Thoracic aorta (tissue), 2 donors: ENCODE measurements at regions not wholly inside any gene's neighbourhood (a gene's known extent, or its start where the extent isn't known, plus 50 kb on each side); places are given as distances from the start of the nearest gene placed in this dataset.

Experiments
- ATAC-seq: fragments of 150-250 bp; one replicate; pipeline ENCODE4 v1.8.0; 2017; ENCODE audit warnings: low read depth; ENCODE audit not compliant: insufficient number of reproducible peaks, low FRiP score
- DNase-seq: peaks from one replicate; pipeline ENCODE4 v3.0.0-alpha.2; 2020; ENCODE audit warnings: low spot score
- H3K27ac ChIP-seq, 2 donors: fragments of 200-600 bp; sonication (generic); 1 replicate in 1 of 2; 2 replicates in 1 of 2; pipeline ENCODE4 v1.5.1; 2016; ENCODE audit warnings: mild to moderate bottlenecking in 2 of 2, moderate library complexity in 2 of 2
- H3K27me3 ChIP-seq: fragments of 200-600 bp; sonication (generic); replicated peaks from 2 replicates; pipeline ENCODE4 v1.6.0; 2016; ENCODE audit warnings: mild to moderate bottlenecking; ENCODE audit not compliant: insufficient read depth
- H3K36me3 ChIP-seq: fragments of 200-600 bp; sonication (generic); one replicate; pipeline ENCODE4 v1.5.1; 2016
- H3K4me1 ChIP-seq, 2 donors: fragments of 200-600 bp; sonication (generic); 1 replicate in 1 of 2; 2 replicates in 1 of 2; pipeline versions ENCODE4 v1.5.1 to v1.6.0; 2016; ENCODE audit warnings: low read depth in 2 of 2, mild to moderate bottlenecking in 1 of 2; ENCODE audit not compliant: control insufficient read depth in 1 of 2
- H3K4me3 ChIP-seq: fragments of 200-600 bp; sonication (generic); 2 replicates; pipeline ENCODE4 v1.5.1; 2016; ENCODE audit warnings: mild to moderate bottlenecking
- H3K9me3 ChIP-seq: fragments of 200-600 bp; sonication (generic); 2 replicates; pipeline ENCODE4 v1.5.1; 2016
- CTCF ChIP-seq: fragments of 200-600 bp; sonication (generic); IDR thresholded peaks from one replicate; pipeline ENCODE4 v1.5.1; 2019; ENCODE audit warnings: antibody characterized with exemption

DNA sequence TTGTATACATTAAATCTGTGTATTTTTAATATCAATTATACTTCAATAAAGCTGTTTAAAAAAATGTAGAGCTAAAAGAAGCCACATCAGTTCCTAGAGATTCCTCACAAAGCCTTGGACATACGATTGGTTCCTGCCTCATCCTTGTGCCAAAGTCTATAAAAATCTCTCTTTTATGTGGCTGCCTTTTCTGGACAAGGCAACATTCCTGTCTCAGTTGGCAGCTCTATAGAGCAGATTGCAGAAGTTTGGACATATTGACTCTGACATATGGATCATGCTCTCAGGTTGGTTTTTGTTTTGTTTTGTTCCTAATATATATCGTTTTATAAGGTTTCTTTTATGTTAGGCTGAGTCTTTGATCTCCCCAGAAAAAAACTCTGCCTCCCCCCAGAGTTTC is 148.9 kb downstream of the MAFB start:
- DNase-seq (no peak), ATAC-seq (no peak)
- no peak for TF ChIP-seq CTCF
- Histone ChIP-seq H3K27me3 (no peaks in the 10 kb centered on the region), H3K4me3 (no peak overlapping the region), H3K4me1 (no peaks in the 10 kb centered on the region), H3K36me3 (no peaks in the 10 kb centered on the region), H3K27ac (no peak overlapping the region), H3K9me3 (no peaks in the 10 kb centered on the region)

DNA sequence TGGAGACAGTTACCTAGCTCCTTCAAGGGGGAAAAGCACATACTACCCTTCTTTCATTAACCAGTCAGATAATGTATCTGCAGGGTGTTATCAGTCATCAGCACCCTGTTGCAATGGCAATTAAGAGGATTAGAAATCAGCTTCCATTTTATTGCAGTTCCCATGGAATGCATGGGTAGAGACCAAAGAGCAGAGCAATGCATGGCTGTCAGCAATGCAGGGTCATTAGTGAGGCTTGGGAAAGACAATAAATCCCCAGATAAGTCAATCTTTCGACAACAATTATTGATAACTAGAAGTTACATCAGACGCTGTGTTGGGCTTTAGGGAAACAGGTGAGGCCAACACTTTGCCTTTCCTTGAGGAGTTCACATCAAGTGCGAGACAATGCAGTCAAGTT is 150.9 kb downstream of the MAFB start:
- Histone ChIP-seq H3K36me3 (no peaks in the 10 kb centered on the region), H3K9me3 (no peaks in the 10 kb centered on the region), H3K27ac (no peak overlapping the region), H3K4me1 (no peaks in the 10 kb centered on the region), H3K27me3 (no peaks in the 10 kb centered on the region), H3K4me3 (no peak overlapping the region)
- no peak for TF ChIP-seq CTCF
- ATAC-seq (no peak), DNase-seq (no peak)

DNA sequence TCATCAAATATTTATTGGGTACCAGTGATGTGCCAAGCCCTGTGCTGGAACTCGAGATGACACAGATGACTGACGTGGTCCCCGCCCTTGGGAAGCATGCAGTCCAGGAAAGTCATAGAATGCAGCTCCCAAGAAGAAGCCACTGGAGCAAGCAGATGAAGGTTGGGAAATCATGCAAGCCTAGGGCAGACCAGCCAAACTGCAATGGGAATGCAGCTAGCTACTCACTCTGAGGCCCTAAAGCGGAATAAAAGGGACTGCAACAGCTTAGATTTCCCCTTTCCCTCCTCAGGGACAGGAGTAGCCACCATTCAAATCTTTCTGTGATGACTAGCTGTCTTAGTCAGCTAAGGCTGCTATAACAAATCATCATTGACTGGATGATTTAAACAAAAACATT is 152.2 kb downstream of the MAFB start:
- H3K27ac ChIP-seq: no peak overlapping the region
- no peaks in the 10 kb centered on the region for H3K27me3 ChIP-seq
- DNase-seq: no peak
- H3K36me3 ChIP-seq: no peaks in the 10 kb centered on the region
- ATAC-seq: no peak
- no peak overlapping the region for H3K4me3 ChIP-seq
- no peaks in the 10 kb centered on the region for H3K4me1 ChIP-seq
- TF ChIP-seq CTCF: no peak
- H3K9me3 ChIP-seq: peaks cover 5% of the 10 kb centered on the region

GRCh38 chr20:40535816-40536215 is 153.2 kb downstream of the MAFB start:
- no peak overlapping the region for H3K4me3 ChIP-seq
- TF ChIP-seq CTCF: no peak
- H3K9me3 ChIP-seq: peaks cover 13% of the 10 kb centered on the region
- no peak overlapping the region for H3K27ac ChIP-seq
- no peak for ATAC-seq
- H3K27me3 ChIP-seq: no peaks in the 10 kb centered on the region
- H3K4me1 ChIP-seq: no peaks in the 10 kb centered on the region
- no peaks in the 10 kb centered on the region for H3K36me3 ChIP-seq
- no peak for DNase-seq

DNA sequence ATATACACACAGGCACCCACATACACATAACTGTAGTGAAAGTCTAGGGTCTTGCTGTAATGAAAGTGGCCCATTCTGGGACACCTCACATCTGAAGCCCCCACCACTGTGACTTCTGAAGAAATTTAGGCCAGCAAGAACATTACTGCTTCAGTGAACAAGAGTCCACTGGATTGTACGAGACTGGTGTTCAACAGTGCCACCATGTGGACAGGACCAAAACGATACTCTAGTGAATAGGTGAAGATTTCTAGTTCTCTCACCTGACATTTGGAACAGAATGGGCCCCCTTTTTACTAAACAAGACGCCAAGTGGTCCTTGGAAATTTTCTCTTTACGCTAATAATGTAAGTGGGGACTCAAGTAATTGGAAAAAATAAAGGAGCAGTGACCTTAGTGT is 156.9 kb downstream of the MAFB start:
- DNase-seq (no peak), ATAC-seq (no peak)
- peaks cover 13% of the 10 kb centered on the region for H3K9me3 ChIP-seq
- no peaks in the 10 kb centered on the region for H3K4me1 ChIP-seq
- H3K4me3 ChIP-seq: no peak overlapping the region
- H3K27ac ChIP-seq: no peak overlapping the region
- H3K27me3 ChIP-seq: no peaks in the 10 kb centered on the region
- H3K36me3 ChIP-seq: no peaks in the 10 kb centered on the region
- TF ChIP-seq CTCF: no peak
